GM18517 (cell line): ENCODE measurements at regions not wholly inside any gene's neighbourhood (a gene's known extent, or its start where the extent isn't known, plus 50 kb on each side); places are given as distances from the start of the nearest gene placed in this dataset.

Experiments used
- ATAC-seq: cut with Tn5 transposase; IDR thresholded peaks from one replicate; pipeline ENCODE4 v1.9.1; 2021; ENCODE audit warnings: mild to moderate bottlenecking, moderate library complexity; ENCODE audit not compliant: unreplicated experiment

DNA sequence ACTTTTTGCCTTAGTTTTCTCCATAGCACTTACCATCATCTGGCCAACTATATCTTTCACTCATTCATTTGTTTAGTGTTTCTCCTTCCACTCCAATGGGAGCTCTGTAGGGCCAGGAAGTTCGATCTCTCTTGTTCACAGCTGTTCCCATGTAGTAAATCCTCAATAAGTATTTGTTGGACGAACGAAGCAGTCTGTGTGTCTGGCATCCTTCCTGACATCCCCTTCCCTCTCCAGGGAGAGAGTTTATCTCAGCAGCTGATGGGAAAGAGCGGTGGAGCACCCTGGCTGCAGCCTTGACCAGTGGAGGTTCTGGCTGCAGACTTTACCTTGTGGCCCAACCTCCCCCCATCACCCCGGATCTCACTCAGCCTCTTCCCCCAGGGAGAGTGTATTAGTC is 141.7 kb downstream of the CHST1 start:
- no peak for ATAC-seq

GRCh38 chr11:45518833-45519535 is 146.4 kb downstream of the CHST1 start:
- ATAC-seq, result no peak

GRCh38 chr11:45518141-45518832 is 147.1 kb downstream of the CHST1 start:
- no peak for ATAC-seq

GRCh38 chr11:45517171-45517770 is 148.2 kb downstream of the CHST1 start:
- no peak for ATAC-seq

GRCh38 chr11:45513821-45514340 is 151.5 kb downstream of the CHST1 start:
- no peak for ATAC-seq

- ATAC-seq, result no peak
Observed at GRCh38 chr11:45512471-45513148, 152.8 kb downstream of the CHST1 start.

DNA sequence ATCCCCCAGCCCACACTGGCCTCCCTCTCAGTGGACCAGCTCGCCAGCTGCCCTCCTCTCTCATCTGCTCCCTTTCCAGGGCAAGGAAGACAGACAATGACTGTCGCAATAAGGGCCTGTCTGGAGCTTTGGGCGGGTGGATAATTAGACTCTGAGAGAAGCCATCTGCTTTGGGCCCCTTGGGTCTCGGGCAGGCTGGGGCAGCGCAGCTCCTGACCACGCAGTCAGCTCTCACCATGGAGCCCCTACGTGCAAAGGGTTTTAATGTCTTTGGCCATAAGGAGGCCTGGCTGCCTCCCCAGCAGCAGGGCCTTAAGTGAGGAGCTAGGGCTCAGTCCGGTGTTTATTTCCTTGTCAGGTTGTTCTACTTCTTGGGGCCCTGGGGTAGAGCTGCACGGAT is 153.9 kb downstream of the CHST1 start:
- no peak for ATAC-seq

DNA sequence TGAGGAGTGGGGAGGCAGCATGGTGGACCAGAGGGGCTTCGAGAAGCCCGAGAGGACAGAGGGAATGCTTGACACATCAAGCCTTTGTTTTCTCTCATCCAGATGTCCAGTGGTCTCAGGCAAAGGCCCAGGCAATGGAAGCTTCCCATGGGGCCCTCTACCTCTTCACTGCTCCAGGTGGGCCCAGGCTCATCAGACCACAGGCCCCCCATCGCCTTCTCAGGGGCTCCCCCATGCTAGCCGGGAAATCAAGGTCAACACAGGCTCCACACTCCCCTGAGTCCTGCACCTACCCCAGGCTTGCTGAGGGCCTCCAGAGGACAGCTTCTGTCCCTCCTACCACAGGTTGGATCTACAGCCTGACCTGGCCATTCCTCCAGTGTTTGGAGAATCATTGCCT is 157.5 kb downstream of the CHST1 start:
- no peak for ATAC-seq

DNA sequence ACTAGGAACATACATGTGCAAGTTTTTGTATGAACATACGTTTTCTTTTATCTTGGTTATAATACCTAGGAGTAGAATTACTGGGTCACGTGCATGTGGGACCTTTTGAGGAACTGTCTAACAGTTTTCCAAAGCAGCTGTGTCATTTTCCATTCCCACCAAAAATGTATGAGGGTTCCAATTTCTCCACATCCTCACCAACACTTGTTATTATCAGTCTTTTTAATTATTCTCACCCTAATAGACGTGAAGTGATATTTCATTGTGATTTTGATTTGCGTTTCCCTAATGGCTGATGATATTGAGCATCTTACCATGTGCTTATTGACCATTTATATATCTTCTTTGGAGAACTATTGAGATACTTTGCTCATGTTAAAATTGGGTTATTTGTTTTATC is 162.1 kb downstream of the CHST1 start:
- ATAC-seq, result no peak

DNA sequence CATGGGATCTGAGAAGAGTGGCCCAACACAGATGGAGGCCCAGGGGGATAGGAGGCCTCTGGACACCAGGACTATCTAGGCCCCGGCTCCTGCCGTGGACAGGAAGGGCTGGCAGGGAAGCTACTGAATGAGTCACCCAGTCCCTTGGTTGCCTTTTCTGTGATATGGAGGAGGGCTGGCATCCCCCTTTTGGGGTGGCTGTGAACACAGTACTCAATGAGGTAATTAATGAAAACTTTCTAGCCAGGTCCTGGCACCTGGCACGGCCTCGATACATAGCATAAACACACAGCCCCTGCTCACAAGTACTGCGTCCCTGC is 163.2 kb downstream of the CHST1 start:
- ATAC-seq, result no peak

GRCh38 chr11:45501392-45502225 is 163.8 kb downstream of the CHST1 start:
- no peak for ATAC-seq

DNA sequence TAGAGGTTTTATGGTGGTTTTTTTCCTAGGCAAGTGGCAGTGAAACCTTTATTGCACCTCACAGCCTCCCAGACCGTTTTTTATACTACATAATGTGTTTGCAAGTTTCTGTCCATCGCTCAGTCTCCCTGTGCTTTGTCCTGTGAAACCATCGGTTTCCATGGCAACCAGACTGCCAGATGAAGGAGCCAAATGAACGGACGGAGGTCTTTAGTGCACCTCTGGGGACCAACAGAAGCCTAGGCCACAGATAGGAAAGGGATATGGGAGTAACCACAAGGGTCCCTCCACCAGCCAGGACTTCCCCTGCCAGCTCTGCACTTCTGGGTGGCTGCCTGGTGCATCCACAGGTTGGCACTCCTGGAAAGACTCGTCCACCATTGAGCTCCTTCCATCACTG is 165.0 kb downstream of the CHST1 start:
- no peak for ATAC-seq

DNA sequence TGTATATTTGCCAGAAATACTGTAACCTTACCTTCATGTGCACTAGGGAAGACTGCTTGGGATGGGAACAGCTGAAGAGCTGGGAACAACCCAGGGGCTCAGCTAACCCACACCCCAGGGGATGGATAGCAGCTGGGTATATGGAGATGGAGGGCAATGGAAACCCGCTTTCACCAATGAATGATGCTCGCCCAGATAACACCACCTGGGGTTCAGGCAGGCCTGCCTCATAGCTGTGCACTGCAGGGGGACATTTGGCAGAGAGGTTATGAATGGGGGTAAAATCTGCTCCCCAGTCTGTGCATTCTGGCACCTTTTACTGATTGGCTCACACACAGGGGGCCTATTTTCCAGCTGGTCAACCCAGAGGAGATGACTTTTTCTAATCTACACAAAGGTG is 170.7 kb downstream of the CHST1 start:
- no peak for ATAC-seq

- ATAC-seq, result no peak
Observed at GRCh38 chr11:45489281-45489905, 176.0 kb downstream of the CHST1 start.

- no peak for ATAC-seq
Observed at GRCh38 chr11:45486461-45486860, 179.0 kb downstream of the CHST1 start.

DNA sequence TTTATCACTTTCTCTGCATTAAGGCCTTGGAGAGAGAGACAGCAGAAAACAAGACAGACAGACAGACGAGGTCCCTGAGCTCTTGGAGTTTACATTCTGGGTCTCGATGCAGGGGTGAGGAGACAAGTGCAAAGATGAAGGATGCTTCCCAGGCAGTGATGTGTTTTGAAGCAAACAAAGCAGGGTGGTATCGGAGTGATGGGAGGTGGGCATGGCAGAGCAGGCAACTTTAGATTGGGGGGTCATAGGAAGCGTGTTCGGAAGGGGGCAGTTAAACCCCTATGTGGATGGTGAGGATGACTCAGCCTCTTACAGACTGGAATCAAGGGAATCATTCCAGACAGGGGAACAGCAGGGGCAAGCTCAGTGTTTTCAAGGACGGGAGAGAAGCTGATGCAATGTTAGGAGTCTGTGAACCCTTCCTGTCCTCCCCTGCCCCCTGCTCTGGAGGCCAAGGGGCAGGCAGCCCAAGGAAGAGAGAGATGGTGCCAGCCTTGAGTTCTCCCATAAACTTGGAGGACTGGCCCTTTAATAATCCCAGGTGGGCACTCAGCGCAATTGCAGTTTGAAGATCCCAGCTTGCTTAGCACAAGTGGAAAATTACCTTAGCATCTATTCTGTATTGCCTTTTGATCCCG is 180.2 kb downstream of the CHST1 start:
- no peak for ATAC-seq

- ATAC-seq, result no peak
Observed at GRCh38 chr11:45484326-45484883, 181.0 kb downstream of the CHST1 start.

DNA sequence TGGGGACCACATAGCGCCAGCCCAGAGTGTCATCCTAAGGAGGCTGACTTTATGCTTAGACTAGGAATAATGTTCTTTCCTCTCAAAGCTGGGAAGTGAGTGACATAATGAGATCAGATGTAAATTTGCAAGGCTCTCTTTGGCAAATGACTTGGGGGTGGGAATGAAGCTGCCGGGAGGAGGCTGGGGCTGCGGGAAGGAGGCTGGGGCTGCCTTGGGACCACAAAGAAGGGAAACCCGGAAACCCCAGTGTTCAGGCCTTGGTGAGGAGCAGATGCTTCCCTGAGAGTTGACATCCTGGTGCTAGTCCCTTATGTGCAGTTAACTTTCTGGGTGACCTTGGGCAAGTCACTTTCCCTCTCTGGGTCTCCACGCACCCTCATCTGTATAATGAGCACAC is 182.0 kb downstream of the CHST1 start:
- ATAC-seq, result no peak

DNA sequence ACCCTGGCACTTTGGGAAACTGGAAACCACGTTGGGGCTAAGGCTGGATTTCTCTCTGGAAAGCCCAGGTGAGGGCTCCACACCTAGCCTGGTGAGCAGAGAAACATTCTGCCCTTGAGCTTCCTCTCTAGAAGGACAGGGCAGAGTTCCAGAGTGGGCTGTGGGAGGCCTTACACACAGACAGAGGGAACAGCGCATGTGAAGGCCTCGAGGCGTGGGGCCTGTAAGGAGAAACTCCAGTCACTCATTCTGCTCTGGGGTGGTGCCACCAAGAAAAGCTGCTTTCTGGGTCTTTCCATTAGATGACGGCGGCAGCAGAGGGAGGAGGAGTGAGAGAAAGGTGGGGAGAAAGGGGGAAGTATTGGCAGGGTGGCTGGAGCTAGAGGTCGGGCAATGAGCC is 183.1 kb downstream of the CHST1 start:
- ATAC-seq, result no peak

- ATAC-seq, result no peak
Observed at GRCh38 chr11:45481026-45481425, 184.4 kb downstream of the CHST1 start.
